Adrenal gland (tissue), 9 donors: ENCODE measurements at regions not wholly inside any gene's neighbourhood (a gene's known extent, or its start where the extent isn't known, plus 50 kb on each side); places are given as distances from the start of the nearest gene placed in this dataset.

Experiments
- DNase-seq, 7 donors: peaks; one replicate each; pipeline ENCODE4 v3.0.0-alpha.2; 2019 to 2020
- H3K27ac ChIP-seq, 5 donors: fragments of 200-600 bp; sonication (generic) in 4 of 5; 1 replicate in 3 of 5; 2 replicates in 2 of 5; pipeline versions ENCODE4 v1.5.1 to v1.8.0; 2016 to 2020; ENCODE audit warnings: mild to moderate bottlenecking in 1 of 5
- H3K27me3 ChIP-seq: fragments of 200-600 bp; 2 replicates; pipeline ENCODE4 v1.8.0; 2021
- H3K36me3 ChIP-seq, 2 donors: fragments of 200-600 bp; replicated peaks in 1 of 2; 1 replicate in 1 of 2; 2 replicates in 1 of 2; pipeline versions ENCODE4 v1.5.1 to v1.8.0; 2018 to 2022
- H3K4me1 ChIP-seq, 2 donors: fragments of 200-600 bp; replicated peaks in 1 of 2; 1 replicate in 1 of 2; 2 replicates in 1 of 2; pipeline versions ENCODE4 v1.5.1 to v1.8.0; 2018 to 2021
- H3K4me3 ChIP-seq, 4 donors: fragments of 200-600 bp; sonication (generic) in 3 of 4; one replicate each; pipeline ENCODE4 v1.5.1; 2016 to 2018
- H3K9me3 ChIP-seq, 3 donors: fragments of 200-600 bp; sonication (generic) in 1 of 3; replicated peaks in 1 of 3; 1 replicate in 2 of 3; 2 replicates in 1 of 3; pipeline versions ENCODE4 v1.5.1 to v1.8.0; 2016 to 2021
- POLR2A ChIP-seq, 2 donors: fragments of 450-650 bp; IDR thresholded peaks; one replicate each; pipeline ENCODE4 v1.6.1; 2017; ENCODE audit warnings: antibody characterized with exemption in 2 of 2, mild to moderate bottlenecking in 2 of 2, moderate library complexity in 1 of 2
- WGBS, 4 donors: extraction: QIAGEN DNeasy Blood & Tissue Kit in 2 of 4; methylation state at CpG; one replicate each; pipeline versions ENCODE4 v1.1.5 to v1.1.7; 2013 to 2017; 5-methylcytosine and 5-hydroxymethylcytosine counted together
- intact Hi-C, 2 donors: fragments of 100-400 bp; cut with DNase I; formaldehyde crosslinking; loops; one replicate each; pipeline versions ENCODE4 v1.14.1 to v1.15.0; 2022 to 2023
- TF ChIP-seq, protein P1 (sequence below), 6 experiments: fragments of 450-650 bp in 4 of 6; fragments of 200-600 bp in 2 of 6; sonication (generic) in 1 of 6; IDR thresholded peaks; 1 replicate in 5 of 6; 2 replicates in 1 of 6; pipeline versions ENCODE4 v1.5.1 to v1.8.0; 2016 to 2021; ENCODE audit warnings: antibody characterized with exemption in 6 of 6, mild to moderate bottlenecking in 2 of 6, moderate library complexity in 1 of 6
- donor health status: healthy with polysubstance abuse.
- donor health status: Bipolar disorder and iron deficiency.
- donor health status: DM: yes; HTN: yes; CAD: no.
- donor health status: DM: no; HTN: no; CAD: no.
- donor health status: DM: no; HTN: no; CAD: no.

DNA sequence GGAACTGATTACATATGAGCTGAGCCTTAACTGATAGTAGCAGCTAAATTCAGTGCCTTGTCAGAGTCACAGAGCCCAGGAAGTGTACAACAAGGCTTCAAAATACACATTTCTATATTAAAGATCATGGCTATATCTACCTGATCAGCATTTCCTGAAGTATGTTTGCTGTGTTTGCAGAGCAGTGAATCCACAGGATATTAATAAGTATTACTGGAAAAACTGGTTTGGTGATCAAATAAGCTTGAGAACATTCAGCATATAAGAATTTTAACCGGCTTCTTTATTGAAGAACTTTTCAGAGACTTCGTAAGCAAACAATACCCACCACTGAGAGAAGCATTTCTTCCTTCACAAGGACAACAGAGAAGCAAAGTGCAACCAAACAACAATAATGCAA, 227.0 kb downstream of the ELAVL2 start:
- WGBS, 4 donors: 85 to 96% (median 92%) methylated on average over 2 of the region's 2 CpGs
- Histone ChIP-seq H3K36me3 (no peaks in the 10 kb centered on the region), H3K4me1 (peaks cover 0 to 3% of the 10 kb centered on the region in 2 donors), H3K27ac (no peak overlapping the region), H3K27me3 (no peaks in the 10 kb centered on the region), H3K9me3 (no peaks in the 10 kb centered on the region), H3K4me3 (no peak overlapping the region)
- intact Hi-C loops: no loop called here
- TF ChIP-seq, protein P1, sequence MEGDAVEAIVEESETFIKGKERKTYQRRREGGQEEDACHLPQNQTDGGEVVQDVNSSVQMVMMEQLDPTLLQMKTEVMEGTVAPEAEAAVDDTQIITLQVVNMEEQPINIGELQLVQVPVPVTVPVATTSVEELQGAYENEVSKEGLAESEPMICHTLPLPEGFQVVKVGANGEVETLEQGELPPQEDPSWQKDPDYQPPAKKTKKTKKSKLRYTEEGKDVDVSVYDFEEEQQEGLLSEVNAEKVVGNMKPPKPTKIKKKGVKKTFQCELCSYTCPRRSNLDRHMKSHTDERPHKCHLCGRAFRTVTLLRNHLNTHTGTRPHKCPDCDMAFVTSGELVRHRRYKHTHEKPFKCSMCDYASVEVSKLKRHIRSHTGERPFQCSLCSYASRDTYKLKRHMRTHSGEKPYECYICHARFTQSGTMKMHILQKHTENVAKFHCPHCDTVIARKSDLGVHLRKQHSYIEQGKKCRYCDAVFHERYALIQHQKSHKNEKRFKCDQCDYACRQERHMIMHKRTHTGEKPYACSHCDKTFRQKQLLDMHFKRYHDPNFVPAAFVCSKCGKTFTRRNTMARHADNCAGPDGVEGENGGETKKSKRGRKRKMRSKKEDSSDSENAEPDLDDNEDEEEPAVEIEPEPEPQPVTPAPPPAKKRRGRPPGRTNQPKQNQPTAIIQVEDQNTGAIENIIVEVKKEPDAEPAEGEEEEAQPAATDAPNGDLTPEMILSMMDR (IDR thresholded peaks at IDR 0.05): no peak
- DNase-seq: no peak

DNA sequence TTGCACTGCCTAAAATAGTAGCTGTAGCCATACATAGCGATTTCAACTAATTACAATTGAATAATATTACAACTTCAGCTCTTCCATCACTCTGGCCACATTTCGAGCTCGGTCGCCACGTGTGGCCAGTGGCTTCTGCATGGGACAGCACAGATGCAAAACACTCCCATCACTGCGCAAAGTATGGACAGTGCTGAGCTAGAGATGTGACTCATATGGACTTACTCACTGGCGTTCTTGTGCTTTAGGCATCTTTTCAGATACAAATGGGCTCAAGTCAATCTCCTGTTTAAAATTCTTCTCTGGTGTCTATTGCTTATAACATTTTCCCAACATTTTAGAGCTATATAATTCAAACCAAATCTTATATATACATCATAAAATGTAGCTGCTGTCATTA, 222.7 kb downstream of the ELAVL2 start:
- 95 to 98% (median 97%) methylated on average over 7 of the region's 7 CpGs for WGBS, 4 donors

GRCh38 chr9:23606107-23606506, 219.9 kb downstream of the ELAVL2 start:
- H3K9me3 ChIP-seq: no peaks in the 10 kb centered on the region
- TF ChIP-seq, protein P1 (IDR thresholded peaks at IDR 0.05): no peak
- TF ChIP-seq POLR2A (IDR thresholded peaks at IDR 0.05): no peak
- no peaks in the 10 kb centered on the region for H3K4me1 ChIP-seq
- intact Hi-C loops: no loop called here
- H3K36me3 ChIP-seq: no peaks in the 10 kb centered on the region
- H3K27me3 ChIP-seq: no peaks in the 10 kb centered on the region
- no peak overlapping the region for H3K4me3 ChIP-seq
- 93 to 95% (median 94%) methylated on average over 1 of the region's 1 CpG for WGBS, 4 donors
- no peak overlapping the region for H3K27ac ChIP-seq
- DNase-seq: no peak

More for the DNA sequence above, 222.7 kb downstream of the ELAVL2 start:
- TF ChIP-seq POLR2A (IDR thresholded peaks at IDR 0.05): no peak
- TF ChIP-seq, protein P1 (IDR thresholded peaks at IDR 0.05): no peak
- Histone ChIP-seq H3K9me3 (no peaks in the 10 kb centered on the region), H3K36me3 (no peaks in the 10 kb centered on the region), H3K4me1 (no peaks in the 10 kb centered on the region), H3K4me3 (no peak overlapping the region), H3K27me3 (no peaks in the 10 kb centered on the region), H3K27ac (no peak overlapping the region)
- intact Hi-C loops: no loop called here
- DNase-seq: no peak

DNA sequence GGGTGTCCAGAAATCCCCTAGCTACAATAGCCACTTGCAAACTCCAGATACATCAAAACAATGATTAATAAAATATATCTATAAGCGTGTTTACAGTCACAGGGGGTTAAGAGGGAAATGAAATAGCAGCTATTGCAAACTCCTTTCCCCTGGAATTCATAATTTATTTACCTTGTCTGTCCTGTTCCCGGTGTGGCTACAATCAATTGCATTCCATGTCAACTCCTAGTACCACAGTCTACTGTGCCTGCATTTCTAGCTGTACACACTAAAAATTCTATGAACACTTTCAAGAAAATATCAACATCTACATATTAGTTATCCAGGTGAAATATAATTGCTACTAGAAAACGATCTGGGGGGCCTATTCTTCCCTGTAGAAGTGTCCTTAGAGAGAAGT, 217.6 kb downstream of the ELAVL2 start:
- intact Hi-C loops: no loop called here
- Histone ChIP-seq H3K9me3 (no peaks in the 10 kb centered on the region), H3K4me1 (no peaks in the 10 kb centered on the region), H3K36me3 (no peaks in the 10 kb centered on the region), H3K4me3 (no peak overlapping the region), H3K27ac (no peak overlapping the region), H3K27me3 (no peaks in the 10 kb centered on the region)
- TF ChIP-seq, protein P1 (IDR thresholded peaks at IDR 0.05): no peak
- TF ChIP-seq POLR2A (IDR thresholded peaks at IDR 0.05): no peak
- no peak for DNase-seq
- WGBS, 4 donors: 67 to 72% (median 70%) methylated on average over 3 of the region's 3 CpGs
